ENCODE measurements at regions not wholly inside any gene's neighbourhood (a gene's known extent, or its start where the extent isn't known, plus 50 kb on each side); places are given as distances from the start of the nearest gene placed in this dataset.
A peak's percentile ranks its signal among the peaks of the same experiment; 100 is the strongest.

- no peak for DNase-seq (ENCODE audit: low spot score)
Observed at GRCh38 chr3:132187746-132188145, 129.5 kb upstream of the ACP3 start.

- DNase-seq (ENCODE audit: low spot score): no peak
Observed at GRCh38 chr3:132189601-132190000, 127.6 kb upstream of the ACP3 start.

DNA sequence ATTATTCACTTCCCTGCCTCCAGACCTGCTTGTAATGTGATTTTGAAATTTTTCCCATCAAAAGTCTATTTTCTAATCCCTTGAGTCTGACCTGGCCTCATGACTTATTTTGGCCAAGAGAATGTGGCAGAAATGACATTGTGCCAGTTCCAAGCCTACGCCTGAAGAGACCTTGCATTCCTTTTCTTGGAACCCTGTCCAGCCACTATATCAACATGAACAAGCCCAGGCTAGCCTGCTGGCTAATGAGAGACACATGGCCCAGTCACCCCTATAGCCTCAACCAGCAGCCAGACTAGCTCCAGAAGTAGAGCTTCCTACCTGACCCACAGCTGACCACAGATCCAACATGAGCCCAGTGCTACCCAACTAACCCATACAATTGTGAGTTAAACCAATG, 121.1 kb upstream of the ACP3 start:
- DNase-seq (ENCODE audit: low spot score): no peak

DNA sequence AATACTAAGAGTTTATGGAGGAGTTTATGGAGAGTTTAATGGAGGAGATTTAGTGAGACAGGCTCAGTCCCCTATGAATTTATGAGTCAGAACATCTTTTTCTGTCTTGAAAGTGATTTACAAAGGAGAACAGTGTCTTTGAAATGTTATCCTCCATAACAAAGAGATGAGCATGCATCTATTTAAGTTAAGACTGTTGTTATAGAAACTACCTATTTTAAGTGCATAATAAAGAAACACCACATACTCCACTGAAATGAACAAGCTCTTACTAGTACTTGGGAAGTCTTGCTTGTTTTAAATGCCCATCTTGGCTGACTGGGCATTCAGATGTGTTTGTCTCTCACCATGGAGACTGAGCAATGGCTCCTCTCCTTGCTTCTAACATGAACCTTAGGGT, 118.7 kb upstream of the ACP3 start:
- DNase-seq (ENCODE audit: low spot score): no peak

DNA sequence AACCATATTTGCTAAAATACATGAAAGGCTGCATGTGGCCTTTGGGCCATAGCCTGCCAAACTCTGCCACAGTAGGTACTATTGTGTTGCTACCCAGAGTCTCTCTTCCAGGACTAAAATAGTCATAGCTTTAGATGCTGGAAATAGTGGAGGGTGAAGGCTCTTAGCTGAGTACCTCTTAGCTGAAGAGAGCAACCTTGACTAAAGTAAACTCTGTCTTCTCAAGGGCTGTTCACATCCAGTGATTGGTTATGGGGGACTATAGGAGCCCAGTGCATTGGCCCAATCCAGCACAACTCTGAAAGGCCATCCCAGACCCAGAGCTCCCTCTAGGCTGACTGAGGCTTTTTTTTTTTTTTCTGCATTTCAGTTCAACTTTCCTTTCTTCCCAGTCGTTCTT, 117.8 kb upstream of the ACP3 start:
- DNase-seq (ENCODE audit: low spot score): no peak

DNA sequence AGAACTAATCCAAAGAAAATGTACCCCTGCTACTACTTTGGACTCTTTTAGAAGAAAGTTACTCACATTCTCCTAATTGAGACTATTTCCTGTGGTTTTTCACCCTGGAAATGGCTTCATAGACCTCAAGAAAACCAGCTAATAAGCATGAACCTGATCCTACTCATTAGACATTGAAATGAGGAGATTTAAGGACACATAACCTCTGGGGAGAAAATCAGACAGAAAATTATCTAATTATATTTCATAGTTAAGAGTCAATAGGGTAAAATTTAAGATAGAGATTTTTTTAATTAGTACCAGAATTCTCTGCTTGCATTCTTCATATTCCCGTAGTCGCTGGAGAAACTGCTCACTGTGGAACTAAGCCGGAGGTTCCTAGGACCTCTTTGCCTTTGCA, 114.6 kb upstream of the ACP3 start:
- DNase-seq (ENCODE audit: low spot score): no peak

GRCh38 chr3:132203889-132204596, 113.2 kb upstream of the ACP3 start:
- DNase-seq (ENCODE audit: low spot score): no peak

- no peak for DNase-seq (ENCODE audit: low spot score)
Observed at GRCh38 chr3:132205609-132206008, 111.6 kb upstream of the ACP3 start.

GRCh38 chr3:132209855-132210254, 107.4 kb upstream of the ACP3 start:
- no peak for DNase-seq (ENCODE audit: low spot score)

DNA sequence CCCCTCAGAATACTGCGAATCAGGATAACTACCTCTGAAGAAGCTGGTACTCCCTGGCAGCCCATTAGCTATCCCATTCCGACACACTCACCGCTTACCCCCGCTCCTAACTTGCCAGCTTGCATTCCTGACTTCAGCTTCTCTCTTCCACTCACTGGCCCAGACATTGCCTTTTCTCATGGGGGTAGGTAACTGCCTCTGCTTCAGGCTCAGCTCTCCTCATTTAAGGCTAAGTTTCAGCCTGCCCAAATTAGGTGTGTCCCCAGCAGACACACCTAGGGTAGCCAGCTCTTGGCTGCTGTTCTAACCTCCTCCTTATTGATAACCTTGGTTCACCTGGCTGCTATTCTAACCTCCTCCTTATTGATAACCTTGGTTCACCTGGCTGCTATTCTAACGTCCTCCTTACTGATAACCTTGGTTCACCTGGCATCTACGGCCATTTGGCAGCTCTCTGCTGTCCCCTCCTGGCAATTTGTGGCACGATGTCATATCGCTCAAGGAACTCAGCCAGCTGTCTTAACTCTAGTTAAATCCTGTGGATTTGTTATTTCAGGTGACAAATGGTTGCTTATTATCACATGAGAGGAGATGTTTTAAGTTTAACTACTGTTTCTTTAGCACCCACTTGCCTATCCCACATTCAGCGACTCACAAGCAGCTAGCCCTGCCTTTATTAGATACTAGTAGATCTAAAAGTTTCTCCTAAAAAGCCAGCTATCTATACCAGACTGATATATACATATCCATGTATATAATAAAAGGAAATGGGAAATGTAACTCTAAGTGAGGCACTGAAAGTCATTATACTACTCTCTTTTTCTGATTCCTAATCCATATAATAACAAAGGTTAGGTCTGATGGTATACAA, 106.5 kb upstream of the ACP3 start:
- DNase-seq (ENCODE audit: low spot score): peak; percentile 13

DNA sequence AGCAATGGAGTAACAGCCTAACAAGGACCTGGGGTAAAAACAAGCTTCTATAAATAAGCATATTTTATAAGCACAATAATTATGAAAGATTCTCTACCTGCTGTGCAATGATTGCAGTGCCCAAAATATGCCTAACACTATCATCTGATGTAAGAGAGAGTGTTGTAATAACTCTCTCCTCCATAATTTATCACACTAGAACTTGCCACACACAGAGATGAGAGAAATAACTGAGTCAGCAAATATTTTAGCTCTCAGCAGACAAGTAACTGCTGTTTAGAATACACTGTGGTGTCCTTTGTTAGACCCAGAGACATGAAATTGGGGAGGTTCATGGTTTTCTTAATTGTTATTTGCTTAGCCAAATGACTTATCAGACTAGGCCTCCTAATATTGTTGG, 105.3 kb upstream of the ACP3 start:
- no peak for DNase-seq (ENCODE audit: low spot score)

- no peak for DNase-seq (ENCODE audit: low spot score)
Observed at GRCh38 chr3:132218817-132219755, 98.1 kb upstream of the ACP3 start.

- DNase-seq (ENCODE audit: low spot score): no peak
Observed at GRCh38 chr3:132220986-132221385, 96.2 kb upstream of the ACP3 start.

DNA sequence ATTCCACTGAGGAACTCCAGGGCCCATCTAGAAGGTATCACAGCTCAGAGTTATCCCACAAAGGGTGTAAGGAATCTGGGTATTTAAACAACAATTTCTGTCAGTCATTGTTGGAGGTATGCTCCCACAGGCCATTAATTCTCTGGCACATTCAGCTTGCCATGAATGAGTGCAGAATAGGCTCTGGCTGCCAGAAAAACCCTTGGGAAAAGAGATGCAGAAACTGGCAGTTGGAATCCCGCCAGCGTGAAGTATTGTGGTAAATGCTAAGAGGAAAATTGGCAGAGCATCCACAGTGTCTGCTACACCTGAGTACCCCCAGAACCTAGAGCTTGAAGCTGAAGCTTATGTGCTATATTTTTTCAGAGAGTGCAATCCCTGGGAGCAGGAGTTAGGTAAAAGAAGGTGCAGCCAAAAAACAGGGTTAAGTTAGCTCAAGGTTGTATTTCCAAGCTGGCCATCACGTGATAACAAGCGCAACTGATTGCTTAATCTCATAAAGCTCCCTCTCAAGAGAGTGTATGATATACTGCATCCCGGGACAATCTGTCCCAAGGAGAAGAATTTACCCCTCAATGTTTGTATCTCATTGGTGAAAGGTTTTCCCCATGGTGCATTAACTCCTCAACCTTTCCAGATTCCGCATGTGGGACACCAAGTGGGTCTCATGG, 94.2 kb upstream of the ACP3 start:
- DNase-seq (ENCODE audit: low spot score): no peak

GRCh38 chr3:132225664-132226063, 91.5 kb upstream of the ACP3 start:
- no peak for DNase-seq (ENCODE audit: low spot score)

DNA sequence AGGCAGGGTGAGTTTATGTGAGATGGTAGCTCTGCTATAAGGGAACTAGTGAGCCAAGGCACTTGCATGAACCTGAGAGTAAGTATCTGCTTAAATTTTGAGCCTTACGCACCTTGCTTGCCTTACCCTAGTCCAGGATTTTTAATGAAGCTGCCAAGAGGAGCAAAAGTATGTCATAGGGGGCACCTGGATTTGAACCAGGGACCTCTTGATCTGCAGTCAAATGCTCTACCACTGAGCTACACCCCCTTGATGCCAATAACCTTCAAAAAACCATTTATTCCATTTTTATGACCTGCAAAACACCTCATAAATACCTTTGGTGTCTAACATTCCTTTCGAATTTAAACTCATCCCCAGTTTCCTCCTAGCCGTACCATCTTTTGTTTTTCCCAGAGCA, 88.3 kb upstream of the ACP3 start:
- no peak for DNase-seq (ENCODE audit: low spot score)

- no peak for DNase-seq (ENCODE audit: low spot score)
Observed at GRCh38 chr3:132229641-132230040, 87.6 kb upstream of the ACP3 start.

DNA sequence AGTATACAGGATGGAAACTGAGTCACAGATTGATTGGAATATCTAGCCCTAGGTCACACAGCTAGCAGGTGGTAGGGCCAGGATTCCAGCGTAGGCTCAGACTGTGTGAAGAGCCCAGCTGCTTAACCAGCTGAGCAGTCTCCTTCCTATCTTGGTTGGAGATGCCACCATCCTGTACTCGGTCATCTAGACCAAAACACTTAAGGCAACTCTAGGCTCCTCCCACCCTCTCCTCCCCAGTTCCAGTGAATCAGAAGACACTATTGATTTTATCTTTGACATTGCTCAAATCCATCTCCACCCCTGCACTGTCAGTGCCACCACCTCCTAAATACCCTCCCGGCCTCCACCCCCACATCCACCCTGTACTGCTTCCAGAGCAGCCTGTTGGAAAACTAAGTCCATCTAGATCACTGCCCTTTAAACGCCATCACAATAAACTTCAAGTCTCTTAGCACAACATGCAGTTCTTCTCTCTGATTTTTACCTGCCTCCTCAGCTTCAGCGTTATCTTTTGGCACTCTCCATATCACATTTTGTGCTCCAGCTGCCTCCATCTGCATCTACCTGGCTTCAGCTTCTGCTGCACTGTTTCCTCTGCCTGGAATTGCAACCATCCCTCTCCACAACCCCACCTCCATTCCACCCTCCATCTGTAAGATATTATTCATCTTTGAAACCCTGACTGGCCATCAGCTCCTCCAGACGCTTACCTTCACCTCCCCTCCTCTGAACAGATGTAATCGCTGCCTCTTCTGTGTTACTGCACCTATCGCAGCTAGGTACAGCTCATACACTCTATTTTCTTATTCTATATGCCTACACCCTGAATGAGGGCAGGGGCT, 86.8 kb upstream of the ACP3 start:
- no peak for DNase-seq (ENCODE audit: low spot score)

GRCh38 chr3:132231633-132232032, 85.6 kb upstream of the ACP3 start:
- DNase-seq (ENCODE audit: low spot score): no peak

DNA sequence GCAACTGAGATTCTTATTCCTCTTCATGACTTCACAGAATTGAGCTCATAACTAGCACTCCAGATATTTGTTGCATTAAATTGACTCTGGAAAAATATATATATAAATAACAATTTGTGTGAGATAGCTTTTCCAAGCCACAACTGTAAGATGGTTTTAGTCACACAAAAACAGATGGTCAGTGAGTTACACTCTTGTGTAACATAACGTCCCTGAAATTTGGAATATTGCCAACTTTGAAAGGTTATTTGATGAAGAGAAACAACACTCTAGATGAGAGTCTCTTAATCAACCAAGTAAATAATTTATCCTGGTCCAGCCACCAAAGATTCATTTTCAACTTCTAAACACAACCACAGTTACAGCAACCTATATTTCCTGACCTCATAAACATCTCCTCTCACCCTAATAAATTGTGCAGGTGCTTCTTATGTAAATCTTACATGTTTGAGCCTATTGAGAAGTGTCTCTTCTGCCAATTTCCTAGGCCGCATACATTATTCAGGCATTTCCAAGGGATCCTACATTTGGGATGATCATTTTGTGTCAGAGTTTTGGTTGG, 84.9 kb upstream of the ACP3 start:
- no peak for DNase-seq (ENCODE audit: low spot score)
